Fibroblast of pulmonary artery (primary cell): ENCODE measurements at regions not wholly inside any gene's neighbourhood (a gene's known extent, or its start where the extent isn't known, plus 50 kb on each side); places are given as distances from the start of the nearest gene placed in this dataset.

Experiments
- DNase-seq: peaks from one replicate; pipeline ENCODE4 v3.0.0-alpha.2; 2010; ENCODE audit warnings: low read depth
- H3K4me3 ChIP-seq: replicated peaks from 2 replicates; pipeline ENCODE4 v1.5.1; 2011; ENCODE audit warnings: low read depth, mild to moderate bottlenecking, control low read depth, low read length, moderate library complexity
- CTCF ChIP-seq: IDR thresholded peaks from 2 replicates; pipeline ENCODE4 v1.5.1; 2011; ENCODE audit warnings: mild to moderate bottlenecking, control low read depth, low read length, inconsistent platforms; ENCODE audit errors: missing control alignments

DNA sequence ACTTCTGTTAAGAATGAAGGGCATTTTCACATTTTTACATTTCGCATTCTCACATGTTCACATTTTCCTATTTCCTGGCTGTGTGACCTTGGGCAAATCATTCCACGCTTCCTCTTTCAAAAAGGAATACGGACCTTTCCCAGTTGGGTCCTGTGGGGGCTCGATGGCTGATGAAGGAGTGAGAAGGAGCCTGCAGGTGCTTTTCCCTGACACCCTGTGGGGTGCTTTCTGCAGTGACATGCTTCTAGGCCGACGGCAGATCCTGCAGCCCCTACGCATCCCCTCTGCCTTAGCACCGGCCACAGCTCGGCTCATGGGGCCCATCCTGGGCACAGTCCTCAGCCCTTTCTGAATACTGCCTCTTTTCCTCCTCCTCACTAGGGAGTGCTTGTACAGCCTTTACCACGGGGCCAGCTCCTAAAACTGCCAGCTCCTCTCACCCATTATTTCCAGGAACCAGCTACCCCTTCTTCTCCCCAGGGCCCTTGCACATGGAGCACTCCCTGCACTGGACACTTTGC lies 91.0 kb downstream of the FOXL1 start:
- TF ChIP-seq CTCF, result no peak
- no peak for DNase-seq

GRCh38 chr16:86669937-86670749 lies 91.8 kb downstream of the FOXL1 start:
- no peak for TF ChIP-seq CTCF
- no peak overlapping the region for H3K4me3 ChIP-seq
- DNase-seq, result no peak

More for the DNA sequence above, 91.0 kb downstream of the FOXL1 start:
- H3K4me3 ChIP-seq, result no peak overlapping the region

GRCh38 chr16:86670750-86671234 lies 92.4 kb downstream of the FOXL1 start:
- TF ChIP-seq CTCF, result no peak
- no peak overlapping the region for H3K4me3 ChIP-seq
- DNase-seq, result no peak

DNA sequence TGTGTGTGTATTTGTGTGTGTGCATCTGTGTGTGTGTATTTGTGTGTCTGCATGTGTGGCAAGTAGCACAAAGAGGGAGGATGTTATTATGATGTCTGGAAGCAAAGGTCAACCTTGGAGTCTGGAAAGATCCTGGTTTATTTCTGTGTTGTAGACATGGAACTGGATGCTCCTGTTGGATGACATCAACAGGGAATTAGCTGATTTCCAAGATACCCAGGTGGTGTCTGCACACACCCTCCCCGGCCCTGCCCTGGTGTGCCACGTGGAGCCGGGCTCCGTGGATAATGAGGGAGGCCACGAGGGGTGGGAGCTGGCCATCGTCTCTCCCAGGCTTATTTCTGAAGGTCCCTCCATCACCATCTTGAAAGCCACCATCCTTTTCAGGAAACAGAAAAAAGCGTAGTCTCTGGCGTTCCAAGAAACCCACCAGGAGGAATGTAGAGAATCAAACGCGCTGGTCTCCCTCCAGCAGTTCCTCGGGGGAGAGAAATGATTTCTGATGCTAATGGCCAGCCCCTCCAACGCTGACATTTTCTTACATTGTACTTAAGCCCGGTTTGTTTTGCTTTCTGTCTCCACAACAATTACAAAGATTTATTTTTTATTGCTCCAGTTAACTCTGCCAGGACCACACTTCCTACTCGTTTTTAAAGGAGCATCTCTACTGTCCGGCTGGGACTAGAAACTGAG lies 93.3 kb downstream of the FOXL1 start:
- DNase-seq, result no peak
- no peak for TF ChIP-seq CTCF
- no peak overlapping the region for H3K4me3 ChIP-seq

DNA sequence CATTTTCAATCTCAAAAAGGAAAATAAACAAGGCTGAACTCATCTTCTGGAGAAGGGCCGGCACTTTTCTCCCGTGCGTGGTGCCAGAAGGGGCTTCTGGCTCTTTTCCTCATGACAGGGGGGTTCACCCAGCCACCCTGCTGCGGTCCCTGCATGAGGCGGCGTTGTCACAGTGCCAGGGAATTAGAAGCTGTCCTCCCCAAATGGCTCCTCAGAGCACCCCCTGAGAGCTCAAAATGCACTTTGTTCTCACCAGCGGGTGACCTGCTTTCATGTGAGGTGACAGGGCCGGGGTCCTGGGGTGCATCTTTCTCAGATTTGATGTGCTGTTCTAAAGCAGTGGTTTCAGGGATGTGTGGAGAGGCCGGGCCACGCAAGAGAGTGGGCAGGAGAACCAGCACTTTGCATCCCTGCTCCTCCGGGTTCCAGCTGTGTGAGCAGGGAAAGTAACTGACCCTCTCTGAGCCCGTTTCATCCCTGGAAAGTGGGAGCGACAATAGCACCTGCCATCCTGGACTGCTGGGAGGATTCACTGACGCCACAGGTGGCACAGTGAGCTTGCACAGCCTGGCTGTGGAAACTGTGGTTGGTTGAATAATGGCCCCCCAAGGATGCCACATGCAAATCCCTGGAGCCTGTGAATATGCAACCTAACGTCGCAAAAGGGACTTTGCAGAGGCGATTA lies 94.0 kb downstream of the FOXL1 start:
- TF ChIP-seq CTCF, result no peak
- no peak overlapping the region for H3K4me3 ChIP-seq
- no peak for DNase-seq

GRCh38 chr16:86673090-86673955 lies 95.0 kb downstream of the FOXL1 start:
- TF ChIP-seq CTCF, result no peak
- DNase-seq, result no peak
- H3K4me3 ChIP-seq, result no peak overlapping the region
